Panc1 (cell line): ENCODE measurements at regions not wholly inside any gene's neighbourhood (a gene's known extent, or its start where the extent isn't known, plus 50 kb on each side); places are given as distances from the start of the nearest gene placed in this dataset.

Experiments used
- ATAC-seq: fragments of 200-7000 bp; cut with Tn5 transposase; 2 replicates; pipeline ENCODE4 v1.9.1; 2020; ENCODE audit warnings: mild to moderate bottlenecking, moderate library complexity
- BruUV-seq: library from RNA; stranded (reverse); fragments of 400-500 nt; replicated peaks from 2 replicates; lab custom pipeline; 2021; lab: Mats Ljungman, UMichigan
- CTCF ChIA-PET: fragments of 300-600 bp; sonication (Branson Sonifier 250); formaldehyde crosslinking; loops from one replicate; lab custom pipeline; 2022; ENCODE audit warnings: antibody characterized with exemption; lab: Charles Lee
- POLR2A ChIA-PET: fragments of 300-600 bp; sonication (Branson Sonifier 250); formaldehyde crosslinking; loops from one replicate; lab custom pipeline; 2022; ENCODE audit warnings: antibody characterized with exemption; lab: Charles Lee
- DNase-seq: peaks from one replicate; pipeline ENCODE4 v3.0.0-alpha.2; 2010; ENCODE audit warnings: low read depth, low spot score
- H3K27ac ChIP-seq: 2 replicates; pipeline ENCODE4 v1.5.1; 2011; ENCODE audit warnings: mild to moderate bottlenecking, low read length, inconsistent platforms
- H3K27me3 ChIP-seq: fragments of 200-500 bp; sonication (Bioruptor generic); 2 replicates; pipeline ENCODE4 v1.6.0; 2014; ENCODE audit warnings: low read length, inconsistent platforms; ENCODE audit not compliant: control insufficient read depth, insufficient read depth
- H3K36me3 ChIP-seq: fragments of 200-500 bp; sonication (Bioruptor generic); 2 replicates; pipeline ENCODE4 v1.5.1; 2014; ENCODE audit warnings: inconsistent platforms, mild to moderate bottlenecking, low read length, moderate library complexity; ENCODE audit not compliant: control insufficient read depth, insufficient read depth
- H3K4me1 ChIP-seq: 2 replicates; pipeline ENCODE4 v1.5.1; 2011; ENCODE audit warnings: inconsistent platforms, mild to moderate bottlenecking, low read length, moderate library complexity; ENCODE audit not compliant: control insufficient read depth, insufficient read depth
- H3K4me3 ChIP-seq, 2 experiments: 2 replicates each; pipeline ENCODE4 v1.5.1; 2011 to 2012; ENCODE audit warnings: low read depth in 2 of 2, low read length in 2 of 2, mild to moderate bottlenecking in 2 of 2, inconsistent platforms in 1 of 2, moderate library complexity in 1 of 2
- H3K9me3 ChIP-seq: fragments of 200-500 bp; sonication (Bioruptor generic); 2 replicates; pipeline ENCODE4 v1.5.1; 2014; ENCODE audit warnings: low read depth, mild to moderate bottlenecking, inconsistent platforms, low read length, moderate library complexity; ENCODE audit not compliant: control insufficient read depth, insufficient read depth
- POLR2AphosphoS5 ChIP-seq: IDR thresholded peaks from 2 replicates; pipeline ENCODE4 v1.6.1; 2012; ENCODE audit warnings: mild to moderate bottlenecking, low read depth, low read length, moderate library complexity
- REST ChIP-seq, 2 experiments: IDR thresholded peaks; 2 replicates each; pipeline ENCODE4 v1.6.1; 2011 to 2012; ENCODE audit warnings: low read depth in 2 of 2, control low read depth in 1 of 2, low read length in 1 of 2, mild to moderate bottlenecking in 1 of 2, moderate library complexity in 1 of 2; ENCODE audit not compliant: insufficient read depth in 1 of 2
- SIN3A ChIP-seq: IDR thresholded peaks from 2 replicates; pipeline ENCODE4 v1.6.1; 2012; ENCODE audit warnings: low read depth, mild to moderate bottlenecking, low read length, moderate library complexity, borderline replicate concordance; ENCODE audit not compliant: insufficient read depth
- TCF7L2 ChIP-seq: IDR thresholded peaks from 2 replicates; pipeline ENCODE4 v1.6.1; 2011; ENCODE audit warnings: mild to moderate bottlenecking, low read depth, low read length, inconsistent platforms
- in situ Hi-C: cut with HindIII; loops from 2 replicates; pipeline ENCODE4 v1.10.0; 2016; ENCODE audit warnings: low sequenced_read_pairs, low pct_unique_long_range_greater_than_20kb
- intact Hi-C: fragments of 100-400 bp; cut with micrococcal nuclease; formaldehyde crosslinking; loops from one replicate; pipeline ENCODE4 v1.10.0; 2022; ENCODE audit not compliant: unreplicated experiment
- TF ChIP-seq, protein P1 (sequence below): fragments of 450-650 bp; IDR thresholded peaks from 2 replicates; pipeline ENCODE4 v1.5.1; 2017; ENCODE audit warnings: mild to moderate bottlenecking

DNA sequence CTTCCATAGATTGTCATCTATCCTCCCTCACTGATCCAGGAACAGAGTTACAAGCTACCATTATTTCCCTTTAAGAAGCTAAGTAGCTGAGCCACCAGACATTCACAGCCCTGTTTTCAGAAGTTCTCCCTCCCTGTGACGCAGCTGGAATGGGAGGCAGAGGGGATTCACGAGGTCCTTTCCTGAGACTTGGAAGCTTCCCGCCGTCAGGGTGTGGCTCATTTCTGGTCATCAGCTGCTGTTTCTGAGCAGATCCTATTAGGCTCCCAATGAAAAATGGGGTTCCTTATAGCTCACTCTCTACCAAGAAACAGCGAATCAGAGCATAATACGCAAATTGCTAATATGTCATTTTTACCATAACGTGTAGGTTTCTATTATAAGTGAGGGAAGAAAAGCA is 559.3 kb upstream of the ID2 start:
- Histone ChIP-seq H3K36me3 (no peaks in the 10 kb centered on the region), H3K4me1 (no peaks in the 10 kb centered on the region), H3K27me3 (no peaks in the 10 kb centered on the region), H3K27ac (no peak overlapping the region), H3K9me3 (no peaks in the 10 kb centered on the region), H3K4me3 (no peak overlapping the region)
- no peak for DNase-seq
- TF ChIP-seq TCF7L2, result no peak
- no peak for TF ChIP-seq REST (IDR thresholded peaks at IDR 0.05; ENCODE audit: insufficient read depth in 1 of 2, low read depth in 2 of 2, low read length in 1 of 2)
- no peak for TF ChIP-seq POLR2AphosphoS5
- TF ChIP-seq, protein P1, sequence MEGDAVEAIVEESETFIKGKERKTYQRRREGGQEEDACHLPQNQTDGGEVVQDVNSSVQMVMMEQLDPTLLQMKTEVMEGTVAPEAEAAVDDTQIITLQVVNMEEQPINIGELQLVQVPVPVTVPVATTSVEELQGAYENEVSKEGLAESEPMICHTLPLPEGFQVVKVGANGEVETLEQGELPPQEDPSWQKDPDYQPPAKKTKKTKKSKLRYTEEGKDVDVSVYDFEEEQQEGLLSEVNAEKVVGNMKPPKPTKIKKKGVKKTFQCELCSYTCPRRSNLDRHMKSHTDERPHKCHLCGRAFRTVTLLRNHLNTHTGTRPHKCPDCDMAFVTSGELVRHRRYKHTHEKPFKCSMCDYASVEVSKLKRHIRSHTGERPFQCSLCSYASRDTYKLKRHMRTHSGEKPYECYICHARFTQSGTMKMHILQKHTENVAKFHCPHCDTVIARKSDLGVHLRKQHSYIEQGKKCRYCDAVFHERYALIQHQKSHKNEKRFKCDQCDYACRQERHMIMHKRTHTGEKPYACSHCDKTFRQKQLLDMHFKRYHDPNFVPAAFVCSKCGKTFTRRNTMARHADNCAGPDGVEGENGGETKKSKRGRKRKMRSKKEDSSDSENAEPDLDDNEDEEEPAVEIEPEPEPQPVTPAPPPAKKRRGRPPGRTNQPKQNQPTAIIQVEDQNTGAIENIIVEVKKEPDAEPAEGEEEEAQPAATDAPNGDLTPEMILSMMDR, result no peak
- no peak for TF ChIP-seq SIN3A
- BruUV-seq, result no TSS peak
- ChIA-PET POLR2A (no interaction called here), CTCF (no interaction called here)
- intact Hi-C loops (no loop called here), in situ Hi-C loops (no loop called here)
- no peak for ATAC-seq

DNA sequence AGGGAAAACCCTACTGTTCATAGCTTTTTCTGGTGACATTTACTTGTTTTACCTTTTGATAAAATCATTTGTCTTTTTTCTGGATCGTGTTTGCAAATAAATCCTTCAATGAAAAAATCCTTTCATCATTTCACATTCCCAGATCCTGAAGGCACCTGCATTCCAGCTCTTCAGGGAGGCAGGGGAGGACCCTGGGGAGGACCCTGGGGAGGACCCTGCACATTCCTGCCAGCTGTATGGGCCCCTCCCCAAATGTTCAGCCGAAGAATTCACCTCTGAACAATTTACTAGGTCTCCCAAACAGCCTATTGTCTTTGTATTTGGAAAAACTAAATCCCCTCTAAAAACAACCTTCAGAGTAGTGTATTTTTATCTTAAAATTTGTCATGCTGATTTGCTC is 558.4 kb upstream of the ID2 start:
- Histone ChIP-seq H3K27ac (no peak overlapping the region), H3K4me1 (no peaks in the 10 kb centered on the region), H3K9me3 (no peaks in the 10 kb centered on the region), H3K36me3 (no peaks in the 10 kb centered on the region), H3K27me3 (no peaks in the 10 kb centered on the region), H3K4me3 (no peak overlapping the region)
- DNase-seq (no peak), ATAC-seq (no peak)
- TF ChIP-seq REST (IDR thresholded peaks at IDR 0.05; ENCODE audit: insufficient read depth in 1 of 2, low read depth in 2 of 2, low read length in 1 of 2) (no peak), SIN3A (no peak), POLR2AphosphoS5 (no peak), TCF7L2 (no peak)
- TF ChIP-seq, protein P1, result no peak
- ChIA-PET POLR2A (no interaction called here), CTCF (no interaction called here)
- intact Hi-C loops (no loop called here), in situ Hi-C loops (no loop called here)
- no TSS peak for BruUV-seq
